Mucosa of rectum (tissue), 2 donors: ENCODE measurements at regions not wholly inside any gene's neighbourhood (a gene's known extent, or its start where the extent isn't known, plus 50 kb on each side); places are given as distances from the start of the nearest gene placed in this dataset.
"Not testable (repeated sequence)": the region's sequence is repeated elsewhere in the genome, so short reads cannot be mapped to it uniquely, and the experiment has no call there.

Experiments used
- H3K27ac ChIP-seq, 2 donors: one replicate each; pipeline ENCODE4 v1.7.0; 2013; ENCODE audit warnings: inconsistent platforms in 2 of 2, low read depth in 2 of 2, low read length in 2 of 2
- H3K27me3 ChIP-seq, 2 donors: one replicate each; pipeline ENCODE4 v1.7.0; 2013; ENCODE audit warnings: low read length in 2 of 2; ENCODE audit not compliant: control insufficient read depth in 2 of 2, insufficient read depth in 2 of 2
- H3K36me3 ChIP-seq, 2 donors: one replicate each; pipeline ENCODE4 v1.7.0; 2013; ENCODE audit warnings: low read length in 2 of 2; ENCODE audit not compliant: control insufficient read depth in 2 of 2, insufficient read depth in 2 of 2
- H3K4me1 ChIP-seq, 2 donors: one replicate each; pipeline ENCODE4 v1.7.0; 2013; ENCODE audit warnings: low read length in 2 of 2, mild to moderate bottlenecking in 1 of 2; ENCODE audit not compliant: control insufficient read depth in 2 of 2, insufficient read depth in 2 of 2
- H3K4me3 ChIP-seq, 2 donors: one replicate each; pipeline ENCODE4 v1.7.0; 2013; ENCODE audit warnings: low read length in 2 of 2
- H3K9ac ChIP-seq, 2 donors: one replicate each; pipeline ENCODE4 v1.7.0; 2013; ENCODE audit warnings: low read length in 2 of 2, low read depth in 1 of 2, mild to moderate bottlenecking in 1 of 2
- H3K9me3 ChIP-seq, 2 donors: one replicate each; pipeline ENCODE4 v1.7.0; 2013; ENCODE audit warnings: low read length in 2 of 2; ENCODE audit not compliant: control insufficient read depth in 2 of 2
- donor health status: healthy.
- donor health status: Normal muscosa, but diverticular disease.

DNA sequence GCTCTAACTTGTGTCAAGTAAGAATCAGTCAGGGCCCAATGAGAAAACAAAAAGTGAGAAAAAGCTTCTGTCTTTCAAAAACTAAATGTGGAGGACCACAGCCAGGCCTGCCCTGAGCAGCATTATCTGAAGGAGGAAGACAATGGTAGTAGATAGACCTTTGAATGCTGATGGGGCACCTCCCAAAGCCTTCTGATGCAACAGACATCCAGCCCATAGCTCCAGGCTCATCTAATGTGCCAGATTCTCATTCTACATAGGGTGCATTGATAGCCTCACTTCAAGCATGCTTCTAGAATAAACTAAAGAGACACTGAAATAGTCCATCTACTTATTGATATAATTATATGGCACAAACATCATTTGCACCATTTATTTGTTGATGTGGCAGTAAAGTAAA, 351.6 kb downstream of the HHIPL2 start:
- Histone ChIP-seq H3K4me3 (no peak overlapping the region), H3K9ac (no peak overlapping the region), H3K27me3 (no peaks in the 10 kb centered on the region), H3K4me1 (no peaks in the 10 kb centered on the region), H3K9me3 (no peaks in the 10 kb centered on the region), H3K27ac (no peak overlapping the region), H3K36me3 (no peaks in the 10 kb centered on the region)

DNA sequence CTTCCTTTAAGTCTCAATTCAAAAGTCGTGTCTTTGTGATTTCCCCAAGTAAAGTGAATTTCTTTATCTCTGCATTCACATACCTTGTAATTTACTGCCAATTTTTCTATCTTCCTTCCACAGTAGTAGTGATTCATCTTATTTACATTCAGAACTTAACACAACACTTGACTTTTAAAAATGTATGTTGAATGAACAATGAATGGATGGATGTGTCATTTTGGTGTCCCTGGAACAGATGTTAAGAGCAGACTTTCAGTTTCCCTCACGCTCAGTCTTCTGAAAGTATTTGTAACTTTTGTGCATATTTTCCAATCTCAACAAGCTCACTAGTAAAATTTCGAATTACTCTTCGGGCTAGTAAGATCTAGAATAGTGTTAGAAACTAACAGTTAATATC, 352.0 kb downstream of the HHIPL2 start:
- no peaks in the 10 kb centered on the region for H3K9me3 ChIP-seq
- H3K27me3 ChIP-seq: no peaks in the 10 kb centered on the region
- H3K4me3 ChIP-seq: no peak overlapping the region
- no peaks in the 10 kb centered on the region for H3K4me1 ChIP-seq
- H3K9ac ChIP-seq: no peak overlapping the region
- no peaks in the 10 kb centered on the region for H3K36me3 ChIP-seq
- H3K27ac ChIP-seq: no peak overlapping the region

DNA sequence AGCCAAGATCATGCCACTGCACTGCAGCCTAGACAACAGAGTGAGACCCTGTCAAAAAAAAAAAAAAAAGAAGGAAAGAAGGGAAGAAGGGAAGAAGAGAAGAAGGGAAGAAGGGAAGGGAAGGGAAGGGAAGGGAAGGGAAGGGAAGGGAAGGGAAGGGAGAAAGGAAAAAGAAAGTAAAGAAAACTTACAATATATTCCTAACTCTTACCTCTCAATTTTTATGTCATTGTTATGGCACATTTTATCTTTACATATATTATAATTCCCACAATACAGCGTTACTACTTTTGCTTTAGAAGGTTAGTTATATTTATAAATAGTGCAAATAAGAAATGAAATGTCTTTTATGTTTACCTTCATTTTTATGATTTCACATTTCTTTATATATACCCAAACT, 358.7 kb downstream of the HHIPL2 start:
- H3K9me3 ChIP-seq: no peaks in the 10 kb centered on the region
- H3K9ac ChIP-seq: no peak overlapping the region
- H3K4me1 ChIP-seq: no peaks in the 10 kb centered on the region
- no peak overlapping the region for H3K4me3 ChIP-seq
- no peaks in the 10 kb centered on the region for H3K27me3 ChIP-seq
- H3K36me3 ChIP-seq: no peaks in the 10 kb centered on the region
- H3K27ac ChIP-seq: no peak overlapping the region

DNA sequence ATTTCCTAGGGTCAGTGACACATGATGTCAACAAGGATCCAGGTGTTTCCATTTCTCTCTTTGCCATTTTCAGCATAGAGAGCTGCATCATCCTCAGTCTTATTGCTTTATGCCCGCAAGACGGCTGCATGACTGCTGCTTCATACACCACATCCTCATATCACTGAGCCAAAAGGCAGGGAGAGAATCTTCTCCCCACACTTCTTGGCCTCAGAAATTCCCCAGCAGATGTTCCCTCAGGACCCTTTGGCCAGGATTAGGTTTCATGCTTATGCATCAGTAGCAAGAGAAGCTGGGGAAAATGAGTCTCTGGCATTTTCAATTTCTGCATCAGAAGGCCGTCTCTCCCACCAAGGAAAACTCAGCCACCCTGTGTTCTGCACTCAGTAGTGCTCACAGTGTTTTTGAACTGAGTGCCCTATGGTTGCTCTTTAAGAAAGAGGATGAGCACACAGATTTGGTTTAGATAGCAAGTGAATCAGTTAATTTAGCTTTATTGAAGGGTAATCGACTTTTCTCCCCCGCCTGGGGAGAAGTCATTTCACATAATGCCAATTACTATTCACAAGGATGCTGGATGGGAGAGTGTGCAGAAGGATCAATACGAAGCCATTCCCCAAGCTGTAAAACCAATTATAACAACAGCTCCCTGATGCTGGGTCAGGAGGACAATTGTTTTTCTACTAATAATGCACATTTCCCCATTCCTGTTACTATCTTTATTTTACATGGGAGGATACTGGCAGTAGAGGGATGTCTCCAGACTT, 360.2 kb downstream of the HHIPL2 start:
- H3K9ac ChIP-seq: no peak overlapping the region
- H3K27me3 ChIP-seq: no peaks in the 10 kb centered on the region
- H3K36me3 ChIP-seq: no peaks in the 10 kb centered on the region
- no peaks in the 10 kb centered on the region for H3K9me3 ChIP-seq
- H3K4me3 ChIP-seq: no peak overlapping the region
- no peaks in the 10 kb centered on the region for H3K4me1 ChIP-seq
- no peak overlapping the region for H3K27ac ChIP-seq

DNA sequence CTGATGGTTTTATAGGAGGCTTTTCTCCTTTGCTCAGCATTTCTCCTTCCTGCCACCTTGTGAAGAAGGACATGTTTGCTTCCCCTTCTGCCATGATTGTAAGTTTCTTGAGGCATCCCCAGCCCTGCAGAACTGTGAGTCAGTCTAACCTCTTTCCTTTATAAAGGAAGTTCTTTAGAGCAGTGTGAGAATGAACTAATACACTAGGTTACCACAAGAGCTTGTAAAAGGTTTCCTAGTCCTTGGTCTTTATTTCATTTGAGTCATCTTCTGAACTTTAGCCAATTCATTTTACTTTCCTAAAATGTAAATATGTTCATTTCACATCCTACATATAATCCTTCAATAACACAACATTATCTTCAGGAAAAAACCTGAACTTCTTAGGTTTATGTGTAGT, 365.3 kb downstream of the HHIPL2 start:
- H3K27ac ChIP-seq: no peak overlapping the region
- H3K27me3 ChIP-seq: no peaks in the 10 kb centered on the region
- H3K4me1 ChIP-seq: no peaks in the 10 kb centered on the region
- no peaks in the 10 kb centered on the region for H3K36me3 ChIP-seq
- no peaks in the 10 kb centered on the region for H3K9me3 ChIP-seq
- no peak overlapping the region for H3K9ac ChIP-seq
- H3K4me3 ChIP-seq: no peak overlapping the region

DNA sequence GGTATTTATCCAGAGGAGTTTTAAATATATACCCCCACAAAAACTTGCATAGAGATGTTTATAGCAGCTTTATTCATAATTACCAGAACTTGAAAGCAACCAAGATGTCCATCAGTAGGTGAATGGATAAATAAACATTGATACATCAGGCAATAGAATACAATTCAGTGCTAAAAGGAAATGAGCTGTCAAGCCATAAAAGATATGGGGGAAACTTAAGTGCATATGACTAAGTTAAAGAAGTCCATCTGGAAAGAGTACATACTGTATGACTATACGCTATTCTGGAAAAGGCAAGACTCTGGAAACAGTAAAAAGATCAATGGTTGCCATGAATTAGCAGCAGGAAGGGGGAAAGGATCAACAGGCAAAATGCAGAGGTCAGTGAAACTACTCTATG, 366.7 kb downstream of the HHIPL2 start:
- Histone ChIP-seq H3K4me3 (no peak overlapping the region), H3K9me3 (no peaks in the 10 kb centered on the region), H3K27ac (no peak overlapping the region), H3K4me1 (no peaks in the 10 kb centered on the region), H3K9ac (no peak overlapping the region), H3K27me3 (no peaks in the 10 kb centered on the region), H3K36me3 (no peaks in the 10 kb centered on the region)

DNA sequence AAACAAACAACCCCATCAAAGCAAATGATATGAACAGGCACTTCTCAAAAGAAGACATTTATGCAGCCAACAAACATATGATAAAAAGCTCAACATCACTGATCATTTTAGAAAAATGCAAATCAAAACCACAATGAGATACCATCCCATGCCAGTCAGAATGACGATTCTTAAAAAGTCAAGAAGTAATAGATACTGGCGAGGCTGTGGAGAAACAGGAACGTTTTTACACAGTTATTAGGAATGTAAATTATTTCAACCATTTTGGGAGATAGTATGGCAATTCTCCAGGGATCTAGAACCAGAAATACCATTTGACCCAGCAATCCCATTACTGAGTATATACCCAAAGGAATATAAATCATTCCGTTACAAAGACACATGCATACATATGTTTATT, 370.4 kb downstream of the HHIPL2 start:
- H3K27me3 ChIP-seq, H3K27ac ChIP-seq, H3K36me3 ChIP-seq, H3K9ac ChIP-seq, H3K4me3 ChIP-seq, H3K4me1 ChIP-seq, H3K9me3 ChIP-seq: not testable (repeated sequence)

DNA sequence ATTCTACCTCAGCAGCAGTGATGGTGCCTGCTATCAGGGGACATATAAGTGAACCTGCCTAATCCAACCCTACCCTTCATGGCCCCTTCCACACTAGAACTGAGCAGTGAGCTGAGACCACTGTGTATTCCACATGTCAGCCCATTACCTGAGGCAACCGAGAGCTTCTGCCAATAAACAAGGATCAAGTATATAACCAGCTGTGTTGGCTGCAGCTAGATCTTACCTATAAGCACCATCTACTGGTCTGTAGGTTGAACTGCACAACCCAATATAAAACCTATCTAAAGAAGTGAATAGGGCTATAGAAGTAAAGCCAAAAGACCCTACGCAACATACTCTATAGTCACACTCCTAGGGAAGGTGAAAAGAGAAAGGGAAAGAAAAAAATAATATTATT, 376.9 kb downstream of the HHIPL2 start:
- no peaks in the 10 kb centered on the region for H3K4me1 ChIP-seq
- no peaks in the 10 kb centered on the region for H3K27me3 ChIP-seq
- H3K36me3 ChIP-seq: no peaks in the 10 kb centered on the region

DNA sequence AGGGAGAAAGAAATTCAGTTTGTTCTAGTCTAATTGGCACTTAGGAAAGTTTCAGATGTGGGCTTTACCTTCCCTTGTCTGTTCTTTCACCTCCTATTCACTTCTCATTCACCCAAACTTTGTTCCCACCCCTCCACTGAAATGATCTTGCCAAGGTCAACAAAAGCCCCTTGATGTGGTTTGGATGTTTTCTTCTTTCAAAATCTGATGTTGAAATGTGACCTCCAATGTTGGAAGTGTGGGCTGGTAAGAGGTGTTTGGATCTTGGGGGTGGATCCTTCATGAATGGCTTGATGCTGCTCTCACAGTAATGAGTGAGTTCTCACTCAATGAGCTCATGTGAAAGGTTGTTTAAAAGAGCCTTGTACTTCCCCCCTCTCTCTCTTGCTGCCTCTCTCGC, 379.3 kb downstream of the HHIPL2 start:
- no peaks in the 10 kb centered on the region for H3K9me3 ChIP-seq
- no peaks in the 10 kb centered on the region for H3K36me3 ChIP-seq
- no peak overlapping the region for H3K27ac ChIP-seq
- no peaks in the 10 kb centered on the region for H3K4me1 ChIP-seq
- H3K4me3 ChIP-seq: no peak overlapping the region
- no peak overlapping the region for H3K9ac ChIP-seq
- H3K27me3 ChIP-seq: no peaks in the 10 kb centered on the region

More for the DNA sequence above, 376.9 kb downstream of the HHIPL2 start:
- no peak overlapping the region for H3K4me3 ChIP-seq
- no peak overlapping the region for H3K27ac ChIP-seq
- H3K9ac ChIP-seq: no peak overlapping the region
- H3K9me3 ChIP-seq: no peaks in the 10 kb centered on the region

DNA sequence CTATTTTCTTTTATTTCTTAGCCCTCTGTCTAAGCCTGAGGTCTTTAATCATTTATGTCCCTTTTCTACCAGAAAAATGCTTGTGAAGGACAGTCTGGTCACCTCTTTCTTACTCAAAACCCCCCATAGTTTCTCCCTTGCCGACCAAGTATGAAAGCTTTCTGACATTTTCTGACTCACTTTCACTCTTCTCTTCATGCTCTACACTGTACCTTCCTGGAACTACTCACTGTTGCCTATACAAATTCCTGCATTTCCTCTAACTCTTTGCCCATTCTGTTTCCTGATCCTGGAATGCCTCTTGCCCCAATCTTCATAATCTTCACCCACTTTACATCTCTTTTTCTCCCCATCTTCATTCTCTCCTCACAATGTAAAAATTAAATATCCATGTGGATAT, 380.0 kb downstream of the HHIPL2 start:
- H3K27me3 ChIP-seq: no peaks in the 10 kb centered on the region
- H3K4me1 ChIP-seq: no peaks in the 10 kb centered on the region
- H3K27ac ChIP-seq: no peak overlapping the region
- no peak overlapping the region for H3K9ac ChIP-seq
- H3K36me3 ChIP-seq: no peaks in the 10 kb centered on the region
- H3K9me3 ChIP-seq: no peaks in the 10 kb centered on the region
- H3K4me3 ChIP-seq: no peak overlapping the region

DNA sequence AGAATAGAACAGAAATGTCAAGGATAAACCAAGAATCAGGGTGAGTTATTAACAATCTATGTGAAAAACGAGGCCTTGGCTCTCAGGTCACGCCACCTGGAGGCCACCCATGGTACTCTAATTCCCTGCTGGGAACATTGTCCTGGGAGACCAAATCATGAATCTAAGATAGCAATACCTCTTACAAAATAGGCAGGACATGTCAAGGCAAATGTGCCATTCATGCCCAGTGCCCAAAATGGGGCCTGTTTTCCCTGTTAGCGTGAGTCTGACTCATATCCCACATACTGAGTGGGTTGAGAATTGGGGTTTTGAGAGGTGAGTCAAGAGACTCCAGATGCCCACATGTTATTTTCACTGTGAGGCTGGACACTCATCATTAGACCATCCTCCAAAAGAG, 380.8 kb downstream of the HHIPL2 start:
- H3K4me1 ChIP-seq: no peaks in the 10 kb centered on the region
- H3K9ac ChIP-seq: no peak overlapping the region
- no peaks in the 10 kb centered on the region for H3K9me3 ChIP-seq
- H3K27me3 ChIP-seq: no peaks in the 10 kb centered on the region
- H3K36me3 ChIP-seq: no peaks in the 10 kb centered on the region
- H3K27ac ChIP-seq: no peak overlapping the region
- no peak overlapping the region for H3K4me3 ChIP-seq
